HG03342 (cell line): ENCODE measurements at regions not wholly inside any gene's neighbourhood (a gene's known extent, or its start where the extent isn't known, plus 50 kb on each side); places are given as distances from the start of the nearest gene placed in this dataset.

Experiments used
- ATAC-seq: cut with Tn5 transposase; IDR thresholded peaks from one replicate; pipeline ENCODE4 v1.9.1; 2021; ENCODE audit warnings: mild to moderate bottlenecking, moderate library complexity; ENCODE audit not compliant: unreplicated experiment

- ATAC-seq = no peak
These were observed 249.0 kb downstream of the CRPPA start for GRCh38 chr7:16172366-16172765.

DNA sequence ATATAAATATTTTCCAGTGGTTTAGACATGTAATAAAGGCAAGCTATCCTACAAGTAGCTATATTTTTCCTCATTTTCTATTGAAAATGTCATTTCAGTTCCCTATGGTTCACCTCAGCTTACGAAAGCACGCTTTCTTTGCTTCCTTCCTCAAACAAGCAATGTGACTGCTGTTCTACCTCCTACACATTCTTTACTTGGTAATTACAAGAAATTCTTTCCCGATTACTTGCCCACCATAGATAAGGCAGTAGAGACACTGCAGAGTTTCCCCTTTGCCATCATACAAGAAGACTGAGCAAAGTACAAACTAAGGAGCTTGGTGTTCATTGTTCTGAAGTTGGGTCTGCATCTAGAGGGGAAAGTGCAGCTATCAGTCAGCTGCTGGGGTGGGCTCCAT, 249.4 kb downstream of the CRPPA start:
- ATAC-seq = no peak

GRCh38 chr7:16170671-16171070, 250.7 kb downstream of the CRPPA start:
- ATAC-seq = no peak

DNA sequence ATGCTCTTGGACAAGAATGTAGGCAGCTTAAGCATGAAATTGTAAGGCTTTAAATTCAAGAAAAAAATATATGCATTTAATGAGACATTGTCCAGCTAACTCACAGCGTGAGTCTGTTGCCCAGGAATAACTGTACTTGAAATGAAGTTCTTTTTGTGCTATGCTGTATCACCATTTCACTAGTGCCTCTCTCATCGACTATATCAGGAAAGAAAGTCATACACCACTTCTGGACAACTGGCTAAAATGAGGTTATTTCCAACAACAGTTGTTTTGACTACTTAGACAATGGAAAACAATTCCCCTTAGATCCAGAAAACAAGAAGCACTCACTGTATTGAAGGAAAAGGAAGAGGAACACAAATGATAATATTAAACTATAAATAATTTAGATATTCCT, 251.8 kb downstream of the CRPPA start:
- no peak for ATAC-seq

GRCh38 chr7:16167526-16167925, 253.8 kb downstream of the CRPPA start:
- ATAC-seq = no peak

GRCh38 chr7:16144361-16144760, 277.0 kb downstream of the CRPPA start:
- ATAC-seq = no peak

- ATAC-seq = no peak
These were observed 283.4 kb downstream of the CRPPA start for GRCh38 chr7:16137944-16138343.

GRCh38 chr7:16136896-16137295, 284.4 kb downstream of the CRPPA start:
- ATAC-seq = no peak

GRCh38 chr7:16135658-16136057, 285.7 kb downstream of the CRPPA start:
- ATAC-seq = no peak

GRCh38 chr7:16130111-16131110, 290.9 kb downstream of the CRPPA start:
- ATAC-seq = no peak

- no peak for ATAC-seq
These were observed 291.8 kb downstream of the CRPPA start for GRCh38 chr7:16129431-16130110.

GRCh38 chr7:16123117-16123770, 298.1 kb downstream of the CRPPA start:
- ATAC-seq = no peak

GRCh38 chr7:16121876-16122390, 299.4 kb downstream of the CRPPA start:
- no peak for ATAC-seq

GRCh38 chr7:16115374-16115773, 306.0 kb downstream of the CRPPA start:
- no peak for ATAC-seq

DNA sequence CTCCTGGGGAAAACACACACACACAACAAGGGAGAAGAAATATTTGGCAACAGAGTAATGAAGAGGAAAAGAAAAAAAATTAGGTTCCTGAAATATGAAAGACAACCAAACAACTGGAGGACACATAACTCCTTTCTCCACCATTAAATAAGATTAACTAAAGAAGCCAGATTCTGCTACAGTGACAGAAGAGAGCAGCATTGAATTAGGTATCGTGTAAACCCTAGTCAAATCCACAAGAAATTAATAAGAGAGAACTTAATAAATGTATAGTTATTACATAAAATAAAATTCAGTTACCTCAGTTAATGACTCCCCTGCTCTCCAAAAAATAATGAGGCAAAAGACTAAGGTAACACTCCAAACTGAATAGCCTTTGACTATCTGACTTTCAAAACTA, 306.7 kb downstream of the CRPPA start:
- ATAC-seq = no peak

DNA sequence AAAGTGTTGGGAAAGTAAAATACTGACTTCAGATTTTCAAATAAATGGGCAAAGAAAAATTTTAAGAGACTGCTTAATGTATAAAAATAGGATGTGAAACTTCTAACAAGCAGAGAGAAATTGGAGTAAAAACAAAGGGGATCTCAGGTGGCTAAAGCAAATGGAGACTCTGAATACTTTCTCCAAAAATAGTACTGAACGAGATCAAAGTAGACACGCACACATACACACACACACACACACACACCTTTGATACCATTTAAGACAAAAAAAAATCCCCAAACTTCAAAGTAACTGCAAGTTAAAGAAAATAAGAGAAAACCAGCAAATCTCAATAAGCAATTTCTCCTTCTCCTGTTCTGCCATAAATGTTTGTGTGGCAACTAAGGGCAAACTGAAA, 307.3 kb downstream of the CRPPA start:
- ATAC-seq = no peak

DNA sequence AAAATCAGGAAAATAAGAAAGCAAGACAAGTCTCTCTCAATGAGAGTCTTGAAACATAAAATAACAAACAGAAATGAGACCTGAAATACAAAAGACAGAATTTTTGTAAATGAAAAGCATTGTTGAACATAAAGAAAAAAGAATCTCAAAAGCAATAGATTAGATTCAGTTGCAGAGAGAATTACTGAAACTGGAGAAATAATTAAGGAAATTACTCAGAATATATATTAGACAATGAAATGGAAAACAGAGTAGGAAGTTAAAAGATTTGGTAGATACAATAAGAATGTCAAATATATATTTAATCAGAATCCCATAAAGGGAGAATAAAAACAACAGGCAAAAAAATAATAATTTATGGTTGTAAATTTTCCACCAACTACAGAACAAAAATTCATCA, 308.3 kb downstream of the CRPPA start:
- ATAC-seq = no peak

DNA sequence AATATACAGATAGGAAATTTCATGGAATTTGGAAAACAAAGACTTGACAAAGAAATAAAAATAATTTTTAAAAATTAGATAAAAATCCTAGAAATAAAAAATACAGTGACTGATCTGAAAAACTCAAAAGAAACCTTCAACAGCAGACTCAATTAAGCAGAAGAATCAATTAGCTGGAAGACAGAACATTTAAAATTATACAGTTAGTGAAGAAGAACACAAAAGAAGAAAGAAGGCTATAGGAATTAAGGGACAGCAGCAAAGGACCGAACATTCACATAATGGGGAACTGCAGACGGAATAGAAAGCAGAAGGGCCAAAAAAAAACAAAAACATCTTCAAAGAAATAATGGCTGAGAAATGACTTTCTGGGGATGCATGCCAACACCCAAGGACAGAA, 314.5 kb downstream of the CRPPA start:
- no peak for ATAC-seq

- ATAC-seq = no peak
These were observed 315.0 kb downstream of the CRPPA start for GRCh38 chr7:16106300-16106699.

DNA sequence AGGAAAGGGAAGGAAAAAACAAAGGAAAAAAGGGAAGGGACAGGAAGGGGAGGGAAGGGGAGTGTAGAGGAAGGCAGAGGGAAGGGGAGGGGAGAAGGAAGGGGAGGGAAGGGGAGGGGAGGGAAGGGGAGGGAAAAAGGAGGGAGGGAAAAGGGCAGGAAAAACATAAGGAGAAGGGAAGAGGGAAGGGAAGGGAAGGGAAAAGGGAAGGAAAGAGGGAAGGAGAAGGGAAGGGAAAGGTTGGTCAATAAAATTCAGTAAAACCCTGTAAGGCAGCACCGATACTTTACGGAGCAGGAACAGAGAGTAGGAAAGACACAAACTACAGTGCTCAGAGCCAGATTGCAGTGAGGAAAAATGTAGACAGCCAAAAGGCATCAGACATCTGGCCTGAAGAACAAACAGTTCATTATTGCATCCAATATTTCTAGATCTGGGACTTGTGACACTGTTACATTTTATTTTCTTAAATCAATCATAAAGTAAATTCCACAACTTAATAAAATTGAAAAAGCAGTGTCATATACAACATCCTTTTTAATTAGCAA, 322.0 kb downstream of the CRPPA start:
- no peak for ATAC-seq

- no peak for ATAC-seq
These were observed 322.7 kb downstream of the CRPPA start for GRCh38 chr7:16098585-16099179.
